Mesenchymal stem cell (in vitro differentiated cells and primary cell): ENCODE measurements at regions not wholly inside any gene's neighbourhood (a gene's known extent, or its start where the extent isn't known, plus 50 kb on each side); places are given as distances from the start of the nearest gene placed in this dataset.
A peak's percentile ranks its signal among the peaks of the same experiment; 100 is the strongest.

ENCODE experiments used
- DNase-seq: peaks from one replicate; pipeline ENCODE4 v3.0.0-alpha.2; 2013
- H2AFZ ChIP-seq: one replicate; pipeline ENCODE4 v1.6.1; 2013; ENCODE audit warnings: low read depth, mild to moderate bottlenecking, control low read depth, inconsistent platforms, low read length, moderate library complexity
- H2AK5ac ChIP-seq: 2 replicates; pipeline ENCODE4 v1.6.1; 2013; ENCODE audit warnings: low read length, moderate library complexity, mild to moderate bottlenecking, inconsistent platforms; ENCODE audit not compliant: severe bottlenecking
- H2BK120ac ChIP-seq: one replicate; pipeline ENCODE4 v1.6.1; 2013; ENCODE audit warnings: low read depth, mild to moderate bottlenecking, inconsistent platforms, low read length, moderate library complexity
- H2BK12ac ChIP-seq, 2 experiments: one replicate each; pipeline ENCODE4 v1.6.1; 2013; ENCODE audit warnings: inconsistent platforms in 2 of 2, low read length in 2 of 2, mild to moderate bottlenecking in 2 of 2, moderate library complexity in 2 of 2, control low read depth in 1 of 2
- H2BK15ac ChIP-seq: one replicate; pipeline ENCODE4 v1.6.1; 2013; ENCODE audit warnings: mild to moderate bottlenecking, low read depth, inconsistent platforms; ENCODE audit not compliant: poor library complexity, severe bottlenecking
- H2BK5ac ChIP-seq: 2 replicates; pipeline ENCODE4 v1.6.1; 2013; ENCODE audit warnings: low read depth, mild to moderate bottlenecking, low read length, control low read depth, inconsistent platforms; ENCODE audit not compliant: poor library complexity, severe bottlenecking
- H3K14ac ChIP-seq, 2 experiments: one replicate each; pipeline ENCODE4 v1.6.1; 2013; ENCODE audit warnings: inconsistent platforms in 2 of 2, low read length in 2 of 2, control low read depth in 1 of 2, mild to moderate bottlenecking in 1 of 2, moderate library complexity in 1 of 2
- H3K18ac ChIP-seq, 2 experiments: one replicate each; pipeline ENCODE4 v1.6.1; 2013; ENCODE audit warnings: inconsistent platforms in 2 of 2, low read length in 2 of 2, control low read depth in 1 of 2, low read depth in 1 of 2, mild to moderate bottlenecking in 1 of 2
- H3K23ac ChIP-seq, 2 experiments: one replicate each; pipeline ENCODE4 v1.6.1; 2013; ENCODE audit warnings: inconsistent platforms in 2 of 2, low read length in 2 of 2, mild to moderate bottlenecking in 2 of 2, moderate library complexity in 2 of 2, control low read depth in 1 of 2
- H3K27ac ChIP-seq: 2 replicates; pipeline ENCODE4 v1.5.1; 2013; ENCODE audit warnings: mild to moderate bottlenecking, moderate library complexity, low read length, control low read depth, inconsistent platforms; ENCODE audit not compliant: poor library complexity, severe bottlenecking
- H3K27me3 ChIP-seq, 2 experiments: 2 replicates each; pipeline versions ENCODE4 v1.6.1 to v1.7.0; 2013; ENCODE audit warnings: low read length in 2 of 2, mild to moderate bottlenecking in 2 of 2, moderate library complexity in 2 of 2, control low read depth in 1 of 2, inconsistent platforms in 1 of 2; ENCODE audit not compliant: control insufficient read depth in 1 of 2, insufficient read depth in 1 of 2
- H3K36me3 ChIP-seq, 2 experiments: 2 replicates each; pipeline versions ENCODE4 v1.6.1 to v1.7.0; 2013; ENCODE audit warnings: low read length in 2 of 2, control low read depth in 1 of 2, inconsistent platforms in 1 of 2, low read depth in 1 of 2, mild to moderate bottlenecking in 1 of 2; ENCODE audit not compliant: insufficient read depth in 2 of 2, control insufficient read depth in 1 of 2
- H3K4ac ChIP-seq, 2 experiments: one replicate each; pipeline ENCODE4 v1.6.1; 2013; ENCODE audit warnings: inconsistent platforms in 2 of 2, low read length in 2 of 2, mild to moderate bottlenecking in 2 of 2, moderate library complexity in 2 of 2, control low read depth in 1 of 2, low read depth in 1 of 2
- H3K4me1 ChIP-seq: 2 replicates; pipeline ENCODE4 v1.6.1; 2013; ENCODE audit warnings: low read depth, low read length, control low read depth; ENCODE audit not compliant: control insufficient read depth, insufficient read depth
- H3K4me2 ChIP-seq: 2 replicates; pipeline ENCODE4 v1.6.1; 2013; ENCODE audit warnings: low read length, mild to moderate bottlenecking, inconsistent platforms; ENCODE audit not compliant: poor library complexity, severe bottlenecking
- H3K4me3 ChIP-seq, 2 experiments: 2 replicates each; pipeline versions ENCODE4 v1.5.1 to v1.7.0; 2013; ENCODE audit warnings: low read length in 2 of 2, mild to moderate bottlenecking in 2 of 2, control low read depth in 1 of 2, low read depth in 1 of 2; ENCODE audit not compliant: insufficient read depth in 1 of 2
- H3K79me1 ChIP-seq: replicated peaks from 2 replicates; pipeline ENCODE4 v1.6.1; 2013; ENCODE audit warnings: mild to moderate bottlenecking, control low read depth, low read length, inconsistent platforms; ENCODE audit not compliant: poor library complexity, severe bottlenecking
- H3K9ac ChIP-seq: 2 replicates; pipeline ENCODE4 v1.7.0; 2013; ENCODE audit warnings: mild to moderate bottlenecking, low read length, moderate library complexity
- H3K9me3 ChIP-seq: 2 replicates; pipeline ENCODE4 v1.7.0; 2013; ENCODE audit warnings: mild to moderate bottlenecking, low read length; ENCODE audit not compliant: control insufficient read depth
- H4K8ac ChIP-seq: one replicate; pipeline ENCODE4 v1.6.1; 2013; ENCODE audit warnings: inconsistent platforms, mild to moderate bottlenecking, low read length, moderate library complexity
- H4K91ac ChIP-seq: one replicate; pipeline ENCODE4 v1.6.1; 2013; ENCODE audit warnings: mild to moderate bottlenecking, low read length, inconsistent platforms
- WGBS: methylation state at CpG from one replicate; pipeline ENCODE4 v1.1.7; 2013; ENCODE audit warnings: mixed read lengths; 5-methylcytosine and 5-hydroxymethylcytosine counted together

- no peak overlapping the region for H3K14ac ChIP-seq
- no peak overlapping the region for H3K4me2 ChIP-seq
- no peak for DNase-seq
- H3K4ac ChIP-seq: no peak overlapping the region
- H4K91ac ChIP-seq: no peak overlapping the region
- H3K79me1 ChIP-seq: no peaks in the 10 kb centered on the region
- no peak overlapping the region for H3K27ac ChIP-seq
- no peak overlapping the region for H3K23ac ChIP-seq
- H4K8ac ChIP-seq: no peak overlapping the region
- no peak overlapping the region for H2AK5ac ChIP-seq
- H3K18ac ChIP-seq: no peak overlapping the region
- peaks cover 0 to 13% of the 10 kb centered on the region in 2 experiments for H3K27me3 ChIP-seq
- H3K9ac ChIP-seq: no peak overlapping the region
- no peaks in the 10 kb centered on the region for H3K36me3 ChIP-seq
- H3K9me3 ChIP-seq: no peaks in the 10 kb centered on the region
- H3K4me3 ChIP-seq: no peak overlapping the region
- 98% methylated on average over 3 of the region's 3 CpGs for WGBS
- H2BK5ac ChIP-seq: no peak overlapping the region
- no peak overlapping the region for H2BK120ac ChIP-seq
- H2AFZ ChIP-seq: no peak overlapping the region
- H2BK15ac ChIP-seq: no peak overlapping the region
- H2BK12ac ChIP-seq: no peak overlapping the region
- H3K4me1 ChIP-seq: no peaks in the 10 kb centered on the region
Observed at GRCh38 chr5:56722317-56722716, 93.0 kb upstream of the MAP3K1 start.

DNA sequence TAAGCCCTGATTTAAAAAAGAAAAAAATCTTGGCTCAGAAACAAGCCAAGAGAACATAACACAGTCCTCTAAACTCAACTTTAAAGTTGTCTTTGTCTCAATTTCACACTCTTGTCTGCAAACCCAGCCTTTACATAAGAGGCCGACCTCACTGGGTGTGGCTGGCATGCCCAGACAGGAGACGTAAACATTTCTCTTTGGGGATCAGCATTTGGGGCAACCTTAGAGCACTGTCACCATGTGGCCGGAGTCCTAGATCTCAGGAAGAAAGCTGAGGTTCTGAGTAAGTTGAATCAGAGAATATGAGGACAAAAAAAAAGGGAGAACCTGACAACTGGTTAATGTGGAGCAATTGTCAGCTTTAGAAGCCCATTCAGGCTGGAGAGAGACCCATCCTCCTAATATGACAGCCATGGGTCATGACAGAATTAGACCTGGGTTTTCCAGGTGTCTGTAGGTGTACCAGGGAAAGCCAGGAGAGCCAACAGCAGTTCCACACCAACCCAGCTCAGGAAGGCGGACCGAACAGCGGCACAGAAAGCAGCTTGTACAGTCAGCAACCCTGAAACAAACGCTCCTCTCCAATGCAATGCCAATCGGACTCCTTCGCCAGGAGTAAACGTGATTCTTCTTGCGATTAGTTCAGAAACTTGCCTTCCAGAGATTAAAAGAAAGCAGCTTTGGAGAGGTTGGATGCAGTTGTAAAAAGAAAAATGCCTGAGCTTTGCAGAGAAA lies 97.9 kb upstream of the MAP3K1 start:
- no peak overlapping the region for H2BK5ac ChIP-seq
- no peak overlapping the region for H3K27ac ChIP-seq
- H2BK15ac ChIP-seq: no peak overlapping the region
- DNase-seq: no peak
- H3K4me3 ChIP-seq: no peak overlapping the region
- peak overlapping the region in 1 of 2 experiments; percentile 33 for H3K4ac ChIP-seq
- peak overlapping the region; percentile 0 for H4K8ac ChIP-seq
- no peaks in the 10 kb centered on the region for H3K79me1 ChIP-seq
- no peak overlapping the region for H2BK12ac ChIP-seq
- no peak overlapping the region for H3K4me2 ChIP-seq
- WGBS: 87% methylated on average over 11 of the region's 11 CpGs
- H2BK120ac ChIP-seq: no peak overlapping the region
- H3K18ac ChIP-seq: peak overlapping the region; percentile 50 to 68
- H3K36me3 ChIP-seq: no peaks in the 10 kb centered on the region
- no peaks in the 10 kb centered on the region for H3K9me3 ChIP-seq
- H2AK5ac ChIP-seq: no peak overlapping the region
- no peak overlapping the region for H3K23ac ChIP-seq
- peaks cover 0 to 10% of the 10 kb centered on the region in 2 experiments for H3K27me3 ChIP-seq
- no peak overlapping the region for H3K9ac ChIP-seq
- H3K14ac ChIP-seq: no peak overlapping the region
- no peak overlapping the region for H4K91ac ChIP-seq
- no peak overlapping the region for H2AFZ ChIP-seq
- H3K4me1 ChIP-seq: no peaks in the 10 kb centered on the region

DNA sequence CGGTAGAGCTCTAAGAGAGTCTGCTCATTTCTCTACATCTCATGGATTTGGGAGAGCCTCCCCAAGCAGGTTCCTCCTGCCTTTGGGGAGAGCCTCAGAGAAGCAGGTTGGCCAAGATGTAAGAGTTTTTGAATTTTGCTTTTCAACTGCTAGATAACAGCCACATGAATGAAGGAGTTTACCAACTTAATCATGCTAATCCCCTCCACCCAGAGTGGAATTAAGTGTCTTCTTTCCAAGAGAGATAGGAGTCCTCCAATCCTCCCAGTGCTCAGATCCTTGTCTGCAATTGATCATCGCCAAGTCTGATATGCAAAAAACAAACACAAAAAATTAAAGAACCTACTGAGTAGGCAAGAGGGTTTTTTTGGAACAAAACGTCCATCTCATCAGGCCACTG lies 99.4 kb upstream of the MAP3K1 start:
- H4K91ac ChIP-seq: no peak overlapping the region
- no peak overlapping the region for H2AFZ ChIP-seq
- H3K79me1 ChIP-seq: no peaks in the 10 kb centered on the region
- peaks cover 0 to 10% of the 10 kb centered on the region in 2 experiments for H3K27me3 ChIP-seq
- H3K9ac ChIP-seq: no peak overlapping the region
- 99% methylated on average over 3 of the region's 3 CpGs for WGBS
- no peak overlapping the region for H2BK120ac ChIP-seq
- no peak overlapping the region for H3K23ac ChIP-seq
- no peak overlapping the region for H3K18ac ChIP-seq
- no peak overlapping the region for H4K8ac ChIP-seq
- H2AK5ac ChIP-seq: no peak overlapping the region
- H3K4me1 ChIP-seq: no peaks in the 10 kb centered on the region
- no peak overlapping the region for H3K14ac ChIP-seq
- no peak overlapping the region for H2BK12ac ChIP-seq
- H3K27ac ChIP-seq: no peak overlapping the region
- H3K4me2 ChIP-seq: no peak overlapping the region
- H3K4me3 ChIP-seq: no peak overlapping the region
- H2BK5ac ChIP-seq: no peak overlapping the region
- H3K4ac ChIP-seq: no peak overlapping the region
- DNase-seq: no peak
- H3K36me3 ChIP-seq: no peaks in the 10 kb centered on the region
- no peaks in the 10 kb centered on the region for H3K9me3 ChIP-seq
- no peak overlapping the region for H2BK15ac ChIP-seq

DNA sequence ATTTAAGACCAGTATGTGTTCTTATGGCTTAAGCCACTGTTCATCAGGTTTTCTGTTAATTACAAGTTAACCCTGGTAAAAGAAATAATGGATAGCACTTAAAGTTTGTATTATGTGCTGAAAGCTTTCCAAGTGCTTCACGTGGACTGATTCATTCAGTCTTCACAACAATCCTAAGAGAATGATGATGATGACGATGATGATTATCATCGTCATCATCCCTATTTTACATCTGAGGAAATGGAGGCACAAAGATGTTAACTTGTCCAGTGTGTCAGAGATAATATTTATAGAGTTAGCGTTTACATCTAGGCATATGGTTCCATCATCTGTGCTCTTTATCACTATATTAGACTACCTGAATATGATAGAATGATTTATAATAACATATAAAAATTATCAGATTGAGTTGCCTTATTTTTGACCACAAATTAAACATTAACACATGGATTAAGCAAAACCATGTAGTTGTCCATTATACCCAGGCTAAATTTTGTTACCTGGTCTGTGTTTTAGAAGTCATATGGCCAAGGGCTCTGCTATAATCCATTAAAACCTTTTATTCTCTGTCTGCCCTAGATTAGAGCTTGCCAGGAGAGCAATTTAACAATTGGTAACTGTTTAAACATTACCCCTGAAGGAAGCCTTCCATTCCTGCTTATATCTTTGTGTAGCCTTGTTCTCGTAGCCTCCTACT lies 102.3 kb upstream of the MAP3K1 start:
- H3K27ac ChIP-seq: no peak overlapping the region
- no peak overlapping the region for H2AK5ac ChIP-seq
- H4K8ac ChIP-seq: no peak overlapping the region
- no peak overlapping the region for H2BK120ac ChIP-seq
- no peaks in the 10 kb centered on the region for H3K36me3 ChIP-seq
- H2BK5ac ChIP-seq: no peak overlapping the region
- no peak overlapping the region for H3K14ac ChIP-seq
- WGBS: 100% methylated on average over 1 of the region's 5 CpGs
- no peak overlapping the region for H3K18ac ChIP-seq
- H2AFZ ChIP-seq: no peak overlapping the region
- H3K79me1 ChIP-seq: no peaks in the 10 kb centered on the region
- no peak overlapping the region for H3K4me3 ChIP-seq
- H3K4me2 ChIP-seq: no peak overlapping the region
- no peaks in the 10 kb centered on the region for H3K4me1 ChIP-seq
- H2BK15ac ChIP-seq: no peak overlapping the region
- H2BK12ac ChIP-seq: no peak overlapping the region
- H3K9ac ChIP-seq: no peak overlapping the region
- H3K27me3 ChIP-seq: peaks cover 0 to 6% of the 10 kb centered on the region in 2 experiments
- no peak overlapping the region for H3K4ac ChIP-seq
- no peak for DNase-seq
- no peaks in the 10 kb centered on the region for H3K9me3 ChIP-seq
- no peak overlapping the region for H3K23ac ChIP-seq
- H4K91ac ChIP-seq: no peak overlapping the region
